GM21737 (cell line): ENCODE measurements at regions not wholly inside any gene's neighbourhood (a gene's known extent, or its start where the extent isn't known, plus 50 kb on each side); places are given as distances from the start of the nearest gene placed in this dataset.
"Not testable (repeated sequence)": the region's sequence is repeated elsewhere in the genome, so short reads cannot be mapped to it uniquely, and the experiment has no call there.

Experiments used
- ATAC-seq: cut with Tn5 transposase; IDR thresholded peaks from one replicate; pipeline ENCODE4 v1.9.1; 2021; ENCODE audit warnings: mild to moderate bottlenecking, moderate library complexity; ENCODE audit not compliant: unreplicated experiment

GRCh38 chr5:63228154-63228553, 649.5 kb downstream of the LRRC70 start:
- ATAC-seq = no peak

GRCh38 chr5:63220244-63220643, 641.6 kb downstream of the LRRC70 start:
- ATAC-seq = no peak

- no peak for ATAC-seq
These were observed 638.8 kb downstream of the LRRC70 start for GRCh38 chr5:63217422-63217821.

- ATAC-seq = no peak
These were observed 634.6 kb downstream of the LRRC70 start for GRCh38 chr5:63213256-63213655.

GRCh38 chr5:63211448-63212132, 633.0 kb downstream of the LRRC70 start:
- ATAC-seq = no peak

GRCh38 chr5:63205976-63206375, 627.4 kb downstream of the LRRC70 start:
- ATAC-seq = no peak

GRCh38 chr5:63201738-63202137, 623.1 kb downstream of the LRRC70 start:
- ATAC-seq = no peak

GRCh38 chr5:63194126-63194525, 615.5 kb downstream of the LRRC70 start:
- ATAC-seq = no peak

- ATAC-seq = not testable (repeated sequence)
These were observed 601.6 kb downstream of the LRRC70 start for GRCh38 chr5:63180190-63180589.

GRCh38 chr5:63175850-63176249, 597.2 kb downstream of the LRRC70 start:
- ATAC-seq = no peak

- ATAC-seq = no peak
These were observed 591.9 kb downstream of the LRRC70 start for GRCh38 chr5:63170486-63170885.

GRCh38 chr5:63164838-63165535, 586.4 kb downstream of the LRRC70 start:
- ATAC-seq = no peak

- ATAC-seq = no peak
These were observed 585.7 kb downstream of the LRRC70 start for GRCh38 chr5:63164339-63164738.

GRCh38 chr5:63155310-63155631, 576.7 kb downstream of the LRRC70 start:
- ATAC-seq = no peak

GRCh38 chr5:63154476-63155309, 576.1 kb downstream of the LRRC70 start:
- ATAC-seq = no peak

GRCh38 chr5:63152871-63153270, 574.3 kb downstream of the LRRC70 start:
- no peak for ATAC-seq

- no peak for ATAC-seq
These were observed 566.5 kb downstream of the LRRC70 start for GRCh38 chr5:63145167-63145566.

GRCh38 chr5:63141591-63141990, 563.0 kb downstream of the LRRC70 start:
- ATAC-seq = no peak

- ATAC-seq = no peak
These were observed 556.7 kb downstream of the LRRC70 start for GRCh38 chr5:63135291-63135690.

GRCh38 chr5:63131626-63132285, 553.1 kb downstream of the LRRC70 start:
- ATAC-seq = no peak

- ATAC-seq = no peak
These were observed 550.1 kb downstream of the LRRC70 start for GRCh38 chr5:63128761-63129160.
